Left lung (tissue), 4 donors: ENCODE measurements at regions not wholly inside any gene's neighbourhood (a gene's known extent, or its start where the extent isn't known, plus 50 kb on each side); places are given as distances from the start of the nearest gene placed in this dataset.
A peak's percentile ranks its signal among the peaks of the same experiment; 100 is the strongest.

Source experiments
- ATAC-seq: fragments of 200-7000 bp; cut with Tn5 transposase; one replicate; pipeline ENCODE4 v1.9.1; 2020; ENCODE audit warnings: moderate library complexity
- DNase-seq, 4 donors: peaks; one replicate each; pipeline ENCODE4 v3.0.0-alpha.2; 2013 to 2020
- H3K27ac ChIP-seq, 2 donors: fragments of 200-600 bp; sonication (generic) in 1 of 2; one replicate each; pipeline versions ENCODE4 v1.5.0 to v1.8.0; 2020 to 2021
- H3K27me3 ChIP-seq, 2 donors: fragments of 200-600 bp; sonication (generic) in 1 of 2; one replicate each; pipeline versions ENCODE4 v1.5.0 to v1.8.0; 2020 to 2021
- H3K36me3 ChIP-seq, 2 donors: fragments of 200-600 bp; sonication (generic) in 1 of 2; one replicate each; pipeline versions ENCODE4 v1.5.0 to v1.8.0; 2020 to 2021
- H3K4me1 ChIP-seq, 2 donors: fragments of 200-600 bp; one replicate each; pipeline ENCODE4 v1.8.0; 2021
- H3K4me3 ChIP-seq, 2 donors: fragments of 200-600 bp; sonication (generic) in 1 of 2; one replicate each; pipeline versions ENCODE4 v1.5.0 to v1.8.0; 2020 to 2021; ENCODE audit warnings: mild to moderate bottlenecking in 1 of 2
- H3K9me3 ChIP-seq, 2 donors: fragments of 200-600 bp; sonication (generic) in 1 of 2; one replicate each; pipeline versions ENCODE4 v1.5.0 to v1.8.0; 2020 to 2021
- CTCF ChIP-seq, 2 donors: fragments of 200-600 bp; sonication (generic) in 1 of 2; IDR thresholded peaks; one replicate each; pipeline versions ENCODE4 v1.5.0 to v1.8.0; 2021; ENCODE audit warnings: antibody characterized with exemption in 2 of 2
- intact Hi-C, 2 donors: fragments of 100-400 bp; cut with DNase I; formaldehyde crosslinking; loops; one replicate each; pipeline versions ENCODE4 v1.11.2 to v1.14.2; 2022
- donor health status: DM: no; HTN: yes; CAD: no.
- donor health status: DM: no; HTN: no; CAD: no.

GRCh38 chr2:188131281-188131680 is 160.4 kb upstream of the GULP1 start:
- Histone ChIP-seq H3K27ac (no peak overlapping the region), H3K4me3 (no peak overlapping the region), H3K36me3 (no peaks in the 10 kb centered on the region), H3K27me3 (no peaks in the 10 kb centered on the region), H3K4me1 (no peaks in the 10 kb centered on the region), H3K9me3 (no peaks in the 10 kb centered on the region)
- intact Hi-C loops = no loop called here
- no peak for DNase-seq
- ATAC-seq = no peak
- TF ChIP-seq CTCF (IDR thresholded peaks at IDR 0.05) = no peak

- Histone ChIP-seq H3K36me3 (no peaks in the 10 kb centered on the region), H3K4me3 (no peak overlapping the region), H3K9me3 (no peaks in the 10 kb centered on the region), H3K27me3 (no peaks in the 10 kb centered on the region), H3K27ac (no peak overlapping the region), H3K4me1 (no peaks in the 10 kb centered on the region)
- peak in 1 of 4 donors; percentile 21 for DNase-seq
- no peak for ATAC-seq
- TF ChIP-seq CTCF (IDR thresholded peaks at IDR 0.05) = no peak
- intact Hi-C loops = no loop called here
Observed at GRCh38 chr2:188132385-188132784, 159.3 kb upstream of the GULP1 start.

GRCh38 chr2:188134241-188134640 is 157.4 kb upstream of the GULP1 start:
- H3K36me3 ChIP-seq = no peaks in the 10 kb centered on the region
- TF ChIP-seq CTCF (IDR thresholded peaks at IDR 0.05) = no peak
- no peaks in the 10 kb centered on the region for H3K4me1 ChIP-seq
- intact Hi-C loops = no loop called here
- no peak for DNase-seq
- H3K27me3 ChIP-seq = no peaks in the 10 kb centered on the region
- no peaks in the 10 kb centered on the region for H3K9me3 ChIP-seq
- no peak for ATAC-seq
- H3K27ac ChIP-seq = no peak overlapping the region
- H3K4me3 ChIP-seq = no peak overlapping the region

- TF ChIP-seq CTCF (IDR thresholded peaks at IDR 0.05) = no peak
- ATAC-seq (no peak), DNase-seq (no peak)
- Histone ChIP-seq H3K9me3 (no peaks in the 10 kb centered on the region), H3K27ac (no peak overlapping the region), H3K4me3 (no peak overlapping the region), H3K27me3 (no peaks in the 10 kb centered on the region), H3K4me1 (no peaks in the 10 kb centered on the region), H3K36me3 (no peaks in the 10 kb centered on the region)
- intact Hi-C loops = no loop called here
Observed at GRCh38 chr2:188138313-188138712, 153.4 kb upstream of the GULP1 start.

- intact Hi-C loops = no loop called here
- DNase-seq (no peak), ATAC-seq (no peak)
- Histone ChIP-seq H3K4me1 (no peaks in the 10 kb centered on the region), H3K4me3 (no peak overlapping the region), H3K27ac (no peak overlapping the region), H3K36me3 (no peaks in the 10 kb centered on the region), H3K27me3 (no peaks in the 10 kb centered on the region), H3K9me3 (no peaks in the 10 kb centered on the region)
- TF ChIP-seq CTCF (IDR thresholded peaks at IDR 0.05) = no peak
Observed at GRCh38 chr2:188142088-188142487, 149.6 kb upstream of the GULP1 start.
